SK-N-SH (cell line): ENCODE measurements at regions not wholly inside any gene's neighbourhood (a gene's known extent, or its start where the extent isn't known, plus 50 kb on each side); places are given as distances from the start of the nearest gene placed in this dataset.

Experiments used
- CTCF ChIP-seq: fragments of 200-600 bp; sonication (generic); IDR thresholded peaks from 2 replicates; pipeline ENCODE4 v1.6.1; 2017; ENCODE audit warnings: antibody characterized with exemption, mild to moderate bottlenecking, moderate library complexity
- EP300 ChIP-seq, 2 experiments: IDR thresholded peaks; 2 replicates each; pipeline versions ENCODE4 v1.4.0 to v1.6.1; 2012; ENCODE audit warnings: borderline replicate concordance in 1 of 2, low read depth in 1 of 2, low read length in 1 of 2
- EZH2phosphoT487 ChIP-seq: fragments of 200-600 bp; sonication (generic); IDR thresholded peaks from 2 replicates; pipeline ENCODE4 v1.6.1; 2017; ENCODE audit warnings: low read depth, mixed run types, mild to moderate bottlenecking, antibody characterized with exemption, moderate library complexity, borderline replicate concordance
- GABPA ChIP-seq: IDR thresholded peaks from 2 replicates; pipeline ENCODE4 v1.4.0; 2012; ENCODE audit warnings: low read depth, mild to moderate bottlenecking
- POLR2AphosphoS5 ChIP-seq: IDR thresholded peaks from 2 replicates; pipeline ENCODE4 v1.6.1; 2012; ENCODE audit warnings: low read depth, low read length
- SIN3A ChIP-seq: IDR thresholded peaks from 2 replicates; pipeline ENCODE4 v1.6.1; 2012; ENCODE audit warnings: low read depth, mild to moderate bottlenecking, low read length, moderate library complexity, borderline replicate concordance
- SMC3 ChIP-seq: IDR thresholded peaks from 2 replicates; pipeline ENCODE4 v1.6.1; 2012; ENCODE audit warnings: low read depth, low read length, improper control_type of control experiment
- TAF1 ChIP-seq: IDR thresholded peaks from 2 replicates; pipeline ENCODE4 v1.6.1; 2012; ENCODE audit warnings: low read depth, mild to moderate bottlenecking, low read length, moderate library complexity, borderline replicate concordance
- USF2 ChIP-seq: fragments of 150-350 bp; IDR thresholded peaks from 2 replicates; pipeline ENCODE4 v1.6.1; 2017; ENCODE audit warnings: antibody characterized with exemption, low read length, low read depth, borderline replicate concordance
- YY1 ChIP-seq: IDR thresholded peaks from 2 replicates; pipeline ENCODE4 v1.4.0; 2012; ENCODE audit warnings: low read depth, mild to moderate bottlenecking

GRCh38 chr11:112745973-112746372 lies 215.2 kb upstream of the NCAM1 start:
- no peak for TF ChIP-seq CTCF
- TF ChIP-seq EZH2phosphoT487, result no peak
- no peak for TF ChIP-seq GABPA
- TF ChIP-seq TAF1, result no peak
- TF ChIP-seq EP300 (IDR thresholded peaks at IDR 0.05; ENCODE audit: borderline replicate concordance in 1 of 2, low read depth in 1 of 2, low read length in 1 of 2), result no peak
- TF ChIP-seq SIN3A, result no peak
- no peak for TF ChIP-seq YY1
- TF ChIP-seq SMC3, result no peak
- TF ChIP-seq POLR2AphosphoS5, result no peak
- TF ChIP-seq USF2, result no peak
